H9 (cell line): ENCODE measurements at regions not wholly inside any gene's neighbourhood (a gene's known extent, or its start where the extent isn't known, plus 50 kb on each side); places are given as distances from the start of the nearest gene placed in this dataset.

Experiments
- DNase-seq: peaks from one replicate; pipeline ENCODE4 v3.0.0-alpha.2; 2017
- H2AFZ ChIP-seq: one replicate; pipeline ENCODE4 v1.6.1; 2013; ENCODE audit warnings: mild to moderate bottlenecking, low read length, control low read depth, moderate library complexity
- H2AK5ac ChIP-seq: 2 replicates; pipeline ENCODE4 v1.6.1; 2013; ENCODE audit warnings: low read length, control low read depth, mixed read lengths; ENCODE audit not compliant: insufficient read length
- H2BK120ac ChIP-seq: one replicate; pipeline ENCODE4 v1.6.1; 2013; ENCODE audit warnings: low read depth, mild to moderate bottlenecking, low read length, control low read depth, inconsistent platforms; ENCODE audit not compliant: poor library complexity, severe bottlenecking
- H2BK12ac ChIP-seq: 2 replicates; pipeline ENCODE4 v1.6.1; 2013; ENCODE audit warnings: low read length, control low read depth, mixed read lengths, low read depth; ENCODE audit not compliant: insufficient read length
- H2BK15ac ChIP-seq: 2 replicates; pipeline ENCODE4 v1.6.1; 2013; ENCODE audit warnings: low read depth, low read length, control low read depth
- H2BK20ac ChIP-seq: one replicate; pipeline ENCODE4 v1.6.1; 2013; ENCODE audit warnings: low read depth, mild to moderate bottlenecking, low read length, control low read depth, inconsistent platforms; ENCODE audit not compliant: poor library complexity, severe bottlenecking
- H2BK5ac ChIP-seq: 2 replicates; pipeline ENCODE4 v1.6.1; 2013; ENCODE audit warnings: low read length, control low read depth, mixed read lengths; ENCODE audit not compliant: insufficient read length
- H3K14ac ChIP-seq: 2 replicates; pipeline ENCODE4 v1.6.1; 2013; ENCODE audit warnings: low read length, control low read depth; ENCODE audit not compliant: insufficient read depth
- H3K18ac ChIP-seq: 2 replicates; pipeline ENCODE4 v1.6.1; 2013; ENCODE audit warnings: low read depth, mild to moderate bottlenecking, mixed read lengths, low read length, control low read depth; ENCODE audit not compliant: insufficient read length
- H3K23ac ChIP-seq: 2 replicates; pipeline ENCODE4 v1.6.1; 2013; ENCODE audit warnings: low read length, control low read depth, mixed read lengths, low read depth; ENCODE audit not compliant: insufficient read length
- H3K23me2 ChIP-seq: 2 replicates; pipeline ENCODE4 v1.6.1; 2013; ENCODE audit warnings: low read depth, mild to moderate bottlenecking, mixed read lengths, low read length, control low read depth; ENCODE audit not compliant: insufficient read length, poor library complexity, severe bottlenecking
- H3K27ac ChIP-seq: 2 replicates; pipeline ENCODE4 v1.5.1; 2013; ENCODE audit warnings: low read length, control low read depth, mixed read lengths, low read depth; ENCODE audit not compliant: insufficient read length
- H3K27me3 ChIP-seq: 2 replicates; pipeline ENCODE4 v1.6.1; 2013; ENCODE audit warnings: low read length, control low read depth, inconsistent platforms; ENCODE audit not compliant: insufficient read depth
- H3K4ac ChIP-seq: 2 replicates; pipeline ENCODE4 v1.6.1; 2013; ENCODE audit warnings: low read depth, mild to moderate bottlenecking, control low read depth, inconsistent platforms, low read length, moderate library complexity
- H3K4me1 ChIP-seq: 2 replicates; pipeline ENCODE4 v1.6.1; 2013; ENCODE audit warnings: low read length, control low read depth, inconsistent platforms; ENCODE audit not compliant: insufficient read depth
- H3K4me2 ChIP-seq: 2 replicates; pipeline ENCODE4 v1.6.1; 2013; ENCODE audit warnings: low read length, control low read depth, mixed read lengths; ENCODE audit not compliant: insufficient read length, insufficient read depth
- H3K56ac ChIP-seq: 2 replicates; pipeline ENCODE4 v1.6.1; 2013; ENCODE audit warnings: low read depth, mild to moderate bottlenecking, mixed read lengths, low read length, control low read depth; ENCODE audit not compliant: insufficient read length
- H3K79me1 ChIP-seq: 2 replicates; pipeline ENCODE4 v1.6.1; 2013; ENCODE audit warnings: low read depth, mild to moderate bottlenecking, moderate library complexity, low read length, control low read depth, inconsistent platforms; ENCODE audit not compliant: insufficient read depth, poor library complexity, severe bottlenecking
- H3K79me2 ChIP-seq: 2 replicates; pipeline ENCODE4 v1.6.1; 2013; ENCODE audit warnings: low read length, control low read depth, inconsistent platforms; ENCODE audit not compliant: insufficient read depth
- H3K9ac ChIP-seq: 2 replicates; pipeline ENCODE4 v1.6.1; 2013; ENCODE audit warnings: low read length, control low read depth, mixed read lengths; ENCODE audit not compliant: insufficient read length; ENCODE audit errors: extremely low read depth
- H3K9me3 ChIP-seq: one replicate; pipeline ENCODE4 v1.6.1; 2013; ENCODE audit warnings: low read depth, low read length, inconsistent platforms; ENCODE audit not compliant: control insufficient read depth
- H3T11ph ChIP-seq: one replicate; pipeline ENCODE4 v1.6.1; 2013; ENCODE audit warnings: mild to moderate bottlenecking, low read length, control low read depth, inconsistent platforms
- H4K20me1 ChIP-seq: one replicate; pipeline ENCODE4 v1.6.1; 2013; ENCODE audit not compliant: control insufficient read depth, insufficient read length, insufficient read depth
- H4K5ac ChIP-seq: 2 replicates; pipeline ENCODE4 v1.6.1; 2013; ENCODE audit warnings: low read depth, mild to moderate bottlenecking, mixed read lengths, low read length, control low read depth; ENCODE audit not compliant: insufficient read length
- H4K8ac ChIP-seq: replicated peaks from 2 replicates; pipeline ENCODE4 v1.6.1; 2013; ENCODE audit warnings: low read length, control low read depth, mixed read lengths, low read depth; ENCODE audit not compliant: insufficient read length
- H4K91ac ChIP-seq: 2 replicates; pipeline ENCODE4 v1.6.1; 2013; ENCODE audit warnings: low read depth, mild to moderate bottlenecking, moderate library complexity, mixed read lengths, low read length, control low read depth; ENCODE audit not compliant: insufficient read length
- H3K27ac Mint-ChIP-seq, 3 experiments: 2 replicates in 2 of 3; 3 replicates in 1 of 3; pipeline ENCODE4 v1.8.0; 2020 to 2021; ENCODE audit warnings: mixed read lengths in 3 of 3, mild to moderate bottlenecking in 1 of 3, moderate library complexity in 1 of 3
- H3K27me3 Mint-ChIP-seq: 2 replicates; pipeline ENCODE4 v1.8.0; 2021; ENCODE audit warnings: low read depth, mild to moderate bottlenecking, moderate library complexity, mixed read lengths
- H3K36me3 Mint-ChIP-seq, 3 experiments: 2 replicates in 2 of 3; 3 replicates in 1 of 3; pipeline ENCODE4 v1.8.0; 2020 to 2021; ENCODE audit warnings: low read depth in 3 of 3, mixed read lengths in 3 of 3; ENCODE audit not compliant: insufficient read depth in 1 of 3
- H3K4me1 Mint-ChIP-seq, 2 experiments: 2 replicates each; pipeline ENCODE4 v1.8.0; 2020; ENCODE audit warnings: mixed read lengths in 2 of 2
- H3K4me3 Mint-ChIP-seq, 2 experiments: 2 replicates in 1 of 2; 3 replicates in 1 of 2; pipeline ENCODE4 v1.8.0; 2020 to 2021; ENCODE audit warnings: mild to moderate bottlenecking in 2 of 2, mixed read lengths in 2 of 2, moderate library complexity in 1 of 2
- H3K9me3 Mint-ChIP-seq, 2 experiments: 2 replicates in 1 of 2; 3 replicates in 1 of 2; pipeline ENCODE4 v1.8.0; 2020; ENCODE audit warnings: mild to moderate bottlenecking in 2 of 2, mixed read lengths in 2 of 2, moderate library complexity in 1 of 2
- CTCF ChIP-seq: fragments of 200-600 bp; sonication (generic); conservative IDR thresholded peaks from 3 replicates; pipeline ENCODE4 v1.8.0; 2021; ENCODE audit warnings: antibody characterized with exemption, mild to moderate bottlenecking
- WGBS: extraction: QIAGEN DNeasy Blood & Tissue Kit; methylation state at CpG from one replicate; pipeline ENCODE4 v1.1.7; 2013; ENCODE audit warnings: missing lambda C conversion rate, low lambda C conversion rate, mixed read lengths; ENCODE audit not compliant: insufficient read length; ENCODE audit errors: extremely low coverage; 5-methylcytosine and 5-hydroxymethylcytosine counted together

- no peak overlapping the region; a peak in 2 of 7 replicates for H3K27ac Mint-ChIP-seq
- H3K56ac ChIP-seq, result no peak overlapping the region
These were observed 396.0 kb upstream of the C2CD4B start for GRCh38 chr15:62561059-62561519.

More at GRCh38 chr15:62561059-62561519, 396.0 kb upstream of the C2CD4B start:
- Histone ChIP-seq H3K9ac (no peak overlapping the region), H2BK5ac (no peak overlapping the region), H4K8ac (no peak overlapping the region), H3K27me3 (no peaks in the 10 kb centered on the region), H2BK20ac (no peak overlapping the region), H3K23ac (no peak overlapping the region), H3K79me1 (no peaks in the 10 kb centered on the region), H3K18ac (no peak overlapping the region), H2AK5ac (no peak overlapping the region), H3K9me3 (no peaks in the 10 kb centered on the region), H2AFZ (no peak overlapping the region), H3K27ac (no peak overlapping the region), H4K5ac (no peak overlapping the region), H3K79me2 (no peaks in the 10 kb centered on the region), H2BK12ac (no peak overlapping the region), H3K4me1 (no peaks in the 10 kb centered on the region; the same call in 1 of the 2 replicates), H2BK120ac (no peak overlapping the region), H3K14ac (no peak overlapping the region), H3K4ac (no peak overlapping the region), H4K20me1 (no peaks in the 10 kb centered on the region), H2BK15ac (no peak overlapping the region), H3T11ph (no peak overlapping the region), H3K23me2 (no peaks in the 10 kb centered on the region), H4K91ac (no peak overlapping the region), H3K4me2 (no peak overlapping the region)
- no CpG with 5 or more reads among the region's 11 CpGs for WGBS
- H3K36me3 Mint-ChIP-seq, result no peaks in the 10 kb centered on the region
- TF ChIP-seq CTCF, result no peak
- no peak overlapping the region for H3K4me3 Mint-ChIP-seq
- H3K27me3 Mint-ChIP-seq, result no peaks in the 10 kb centered on the region
- DNase-seq, result peak; percentile 62
- no peaks in the 10 kb centered on the region for H3K9me3 Mint-ChIP-seq
- H3K4me1 Mint-ChIP-seq, result peaks cover 23 to 29% of the 10 kb centered on the region in 2 experiments
